Upper lobe of right lung (tissue), 1 donor: ENCODE measurements at regions not wholly inside any gene's neighbourhood (a gene's known extent, or its start where the extent isn't known, plus 50 kb on each side); places are given as distances from the start of the nearest gene placed in this dataset.

Source experiments
- ATAC-seq: fragments of 200-7000 bp; cut with Tn5 transposase; one replicate; pipeline ENCODE4 v1.9.1; 2020; ENCODE audit warnings: mild to moderate bottlenecking, moderate library complexity
- DNase-seq: peaks from one replicate; pipeline ENCODE4 v3.0.0-alpha.2; 2020
- H3K27ac ChIP-seq: fragments of 200-600 bp; one replicate; pipeline ENCODE4 v1.8.0; 2022
- H3K27me3 ChIP-seq: fragments of 200-600 bp; one replicate; pipeline ENCODE4 v1.8.0; 2022; ENCODE audit warnings: mild to moderate bottlenecking
- H3K36me3 ChIP-seq: fragments of 200-600 bp; one replicate; pipeline ENCODE4 v1.8.0; 2022
- H3K4me1 ChIP-seq: fragments of 200-600 bp; one replicate; pipeline ENCODE4 v1.8.0; 2022
- H3K4me3 ChIP-seq: fragments of 200-600 bp; one replicate; pipeline ENCODE4 v1.8.0; 2022; ENCODE audit warnings: mild to moderate bottlenecking
- H3K9me3 ChIP-seq: fragments of 200-600 bp; one replicate; pipeline ENCODE4 v1.8.0; 2022
- CTCF ChIP-seq: fragments of 200-600 bp; IDR thresholded peaks from one replicate; pipeline ENCODE4 v1.8.0; 2022; ENCODE audit warnings: antibody characterized with exemption
- intact Hi-C: fragments of 100-400 bp; cut with DNase I; formaldehyde crosslinking; loops from one replicate; pipeline ENCODE4 v1.11.0; 2022
- donor health status: DM: no; HTN: yes; CAD: no; lungs with severe emphysema.

GRCh38 chr2:58514252-58514651, 273.1 kb upstream of the FANCL start:
- intact Hi-C loops = no loop called here
- no peaks in the 10 kb centered on the region for H3K27me3 ChIP-seq
- no peaks in the 10 kb centered on the region for H3K4me1 ChIP-seq
- H3K4me3 ChIP-seq = no peak overlapping the region
- no peak overlapping the region for H3K27ac ChIP-seq
- DNase-seq = no peak
- no peak for ATAC-seq
- no peak for TF ChIP-seq CTCF
- H3K36me3 ChIP-seq = no peaks in the 10 kb centered on the region
- H3K9me3 ChIP-seq = no peaks in the 10 kb centered on the region

- Histone ChIP-seq H3K4me3 (no peak overlapping the region), H3K27me3 (no peaks in the 10 kb centered on the region), H3K4me1 (no peaks in the 10 kb centered on the region), H3K36me3 (no peaks in the 10 kb centered on the region), H3K27ac (no peak overlapping the region), H3K9me3 (no peaks in the 10 kb centered on the region)
- TF ChIP-seq CTCF = no peak
- no peak for ATAC-seq
- no peak for DNase-seq
- intact Hi-C loops = no loop called here
Observed at GRCh38 chr2:58512878-58513277, 271.8 kb upstream of the FANCL start.

DNA sequence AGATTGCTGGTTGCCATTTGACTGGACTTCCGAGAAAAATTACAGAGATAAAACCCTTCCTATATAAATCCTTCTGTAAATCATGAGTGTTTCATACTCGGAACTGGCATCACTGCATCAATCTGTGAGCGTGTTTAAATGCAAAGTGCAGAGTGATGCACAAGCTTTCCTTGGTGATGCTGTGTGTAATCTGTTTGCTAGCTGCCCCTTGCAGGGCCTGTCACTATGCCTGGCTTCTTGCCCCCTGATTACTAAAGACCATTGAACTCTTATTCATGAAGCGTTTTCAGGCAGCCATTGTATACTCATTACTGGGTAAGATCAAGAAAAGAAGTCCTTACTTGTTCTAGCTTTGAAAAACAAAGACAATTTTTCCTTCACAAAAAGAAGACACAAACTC, 266.9 kb upstream of the FANCL start:
- TF ChIP-seq CTCF = no peak
- H3K27me3 ChIP-seq = no peaks in the 10 kb centered on the region
- H3K27ac ChIP-seq = no peak overlapping the region
- H3K36me3 ChIP-seq = no peaks in the 10 kb centered on the region
- no peaks in the 10 kb centered on the region for H3K4me1 ChIP-seq
- ATAC-seq (no peak), DNase-seq (no peak)
- no peaks in the 10 kb centered on the region for H3K9me3 ChIP-seq
- intact Hi-C loops = no loop called here
- no peak overlapping the region for H3K4me3 ChIP-seq

DNA sequence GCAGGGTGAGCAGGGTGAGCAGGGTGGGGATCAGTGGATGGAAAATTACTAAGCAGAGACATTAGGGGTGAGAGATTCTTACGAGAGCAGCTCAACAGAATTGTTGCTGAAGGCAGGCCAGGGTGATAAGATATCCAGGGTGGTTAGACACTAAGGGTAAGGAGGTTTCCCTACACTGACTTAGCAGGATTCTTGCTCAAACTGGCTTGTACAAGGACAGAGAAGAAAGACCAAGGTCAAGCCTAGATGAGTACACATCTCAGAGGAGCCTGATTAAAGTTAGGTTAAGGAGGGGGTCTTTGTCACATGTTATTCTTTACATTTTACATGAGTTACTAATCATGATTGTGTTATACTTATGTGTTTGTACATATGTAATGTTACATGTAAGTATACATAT, 262.8 kb upstream of the FANCL start:
- no peak overlapping the region for H3K4me3 ChIP-seq
- H3K36me3 ChIP-seq = no peaks in the 10 kb centered on the region
- H3K27ac ChIP-seq = no peak overlapping the region
- ATAC-seq (no peak), DNase-seq (no peak)
- intact Hi-C loops = no loop called here
- TF ChIP-seq CTCF = no peak
- H3K27me3 ChIP-seq = no peaks in the 10 kb centered on the region
- no peaks in the 10 kb centered on the region for H3K4me1 ChIP-seq
- H3K9me3 ChIP-seq = no peaks in the 10 kb centered on the region

DNA sequence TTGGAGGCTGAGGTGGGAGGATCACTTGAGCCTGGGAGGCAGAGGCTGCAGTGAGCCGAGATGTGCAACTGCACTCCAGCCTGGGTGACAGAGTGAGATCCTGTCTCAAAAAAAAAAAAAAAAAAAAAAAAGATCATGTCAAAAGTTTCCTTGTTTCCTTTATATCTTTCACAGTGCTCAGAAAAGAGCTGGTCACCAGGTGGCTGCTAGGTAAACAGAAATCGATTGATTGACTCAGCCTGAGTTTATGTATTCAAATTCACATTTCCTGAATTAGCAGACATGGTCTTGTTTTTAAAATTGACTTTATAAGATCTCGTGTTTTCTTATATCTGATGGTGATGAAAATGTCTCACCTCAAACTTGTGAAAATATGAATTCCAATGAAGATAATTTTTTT, 261.8 kb upstream of the FANCL start:
- H3K27me3 ChIP-seq = no peaks in the 10 kb centered on the region
- no peak overlapping the region for H3K27ac ChIP-seq
- no peaks in the 10 kb centered on the region for H3K9me3 ChIP-seq
- TF ChIP-seq CTCF = no peak
- DNase-seq (no peak), ATAC-seq (no peak)
- intact Hi-C loops = no loop called here
- H3K4me1 ChIP-seq = no peaks in the 10 kb centered on the region
- no peaks in the 10 kb centered on the region for H3K36me3 ChIP-seq
- H3K4me3 ChIP-seq = no peak overlapping the region

- ATAC-seq (no peak), DNase-seq (no peak)
Observed at GRCh38 chr2:58501371-58502160, 260.4 kb upstream of the FANCL start.

More at GRCh38 chr2:58501371-58502160, 260.4 kb upstream of the FANCL start:
- Histone ChIP-seq H3K4me1 (no peaks in the 10 kb centered on the region), H3K4me3 (no peak overlapping the region), H3K27ac (no peak overlapping the region), H3K9me3 (no peaks in the 10 kb centered on the region), H3K36me3 (no peaks in the 10 kb centered on the region), H3K27me3 (no peaks in the 10 kb centered on the region)
- intact Hi-C loops = no loop called here
- no peak for TF ChIP-seq CTCF
